ENCODE measurements at regions not wholly inside any gene's neighbourhood (a gene's known extent, or its start where the extent isn't known, plus 50 kb on each side); places are given as distances from the start of the nearest gene placed in this dataset.

DNA sequence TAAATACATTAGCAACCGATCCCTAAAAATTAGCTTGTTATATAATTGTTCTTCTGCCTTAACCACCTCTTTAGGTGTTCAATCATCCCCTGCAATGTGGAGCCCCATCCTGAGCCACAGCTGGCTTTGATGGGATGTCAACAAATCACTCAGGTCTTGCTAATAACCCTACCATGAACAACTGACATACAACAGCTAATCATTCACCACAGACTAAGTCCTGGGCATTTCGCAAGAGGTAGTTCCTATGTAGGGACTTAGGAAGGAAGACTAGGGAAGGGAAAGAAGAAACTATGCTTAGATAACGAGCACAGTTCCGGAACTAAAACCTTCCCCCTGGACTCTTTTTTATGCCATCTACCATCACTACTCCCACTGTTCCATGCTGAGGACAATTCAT is 63.6 kb upstream of the PTCHD1 start:
- Histone ChIP-seq H2AFZ (replicated peaks) (no peak overlapping the region), H3F3A (ENCODE audit: low read depth) (no peaks in the 10 kb centered on the region), H3K27me3 (no peaks in the 10 kb centered on the region), H3K36me3 (no peaks in the 10 kb centered on the region), H3K79me2 (ENCODE audit: low read depth) (no peaks in the 10 kb centered on the region), H3K4me1 (no peaks in the 10 kb centered on the region), H3K9ac (no peak overlapping the region), H4K20me1 (ENCODE audit: low read depth) (no peaks in the 10 kb centered on the region), H3K27ac (no peak overlapping the region), H3K9me3 (ENCODE audit: low read depth) (no peaks in the 10 kb centered on the region), H3K4me3 (no peak overlapping the region), H3K4me2 (no peak overlapping the region)
- Mint-ChIP-seq H3K9me3 (peaks cover 2% of the 10 kb centered on the region), H3K4me1 (no peaks in the 10 kb centered on the region), H3K4me3 (no peak overlapping the region), H3K27me3 (ENCODE audit: insufficient read depth, low read depth) (no peaks in the 10 kb centered on the region), H3K27ac (no peak overlapping the region), H3K36me3 (no peaks in the 10 kb centered on the region)
- DNase-seq (ENCODE audit: low spot score): no peak
- TF ChIP-seq EZH2phosphoT487 (IDR thresholded peaks at IDR 0.05): no peak
- TF ChIP-seq EZH2 (IDR thresholded peaks at IDR 0.05): no peak
- TF ChIP-seq, protein P1, sequence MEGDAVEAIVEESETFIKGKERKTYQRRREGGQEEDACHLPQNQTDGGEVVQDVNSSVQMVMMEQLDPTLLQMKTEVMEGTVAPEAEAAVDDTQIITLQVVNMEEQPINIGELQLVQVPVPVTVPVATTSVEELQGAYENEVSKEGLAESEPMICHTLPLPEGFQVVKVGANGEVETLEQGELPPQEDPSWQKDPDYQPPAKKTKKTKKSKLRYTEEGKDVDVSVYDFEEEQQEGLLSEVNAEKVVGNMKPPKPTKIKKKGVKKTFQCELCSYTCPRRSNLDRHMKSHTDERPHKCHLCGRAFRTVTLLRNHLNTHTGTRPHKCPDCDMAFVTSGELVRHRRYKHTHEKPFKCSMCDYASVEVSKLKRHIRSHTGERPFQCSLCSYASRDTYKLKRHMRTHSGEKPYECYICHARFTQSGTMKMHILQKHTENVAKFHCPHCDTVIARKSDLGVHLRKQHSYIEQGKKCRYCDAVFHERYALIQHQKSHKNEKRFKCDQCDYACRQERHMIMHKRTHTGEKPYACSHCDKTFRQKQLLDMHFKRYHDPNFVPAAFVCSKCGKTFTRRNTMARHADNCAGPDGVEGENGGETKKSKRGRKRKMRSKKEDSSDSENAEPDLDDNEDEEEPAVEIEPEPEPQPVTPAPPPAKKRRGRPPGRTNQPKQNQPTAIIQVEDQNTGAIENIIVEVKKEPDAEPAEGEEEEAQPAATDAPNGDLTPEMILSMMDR (IDR thresholded peaks at IDR 0.05): no peak

- Histone ChIP-seq H3K9me3 (ENCODE audit: low read depth) (no peaks in the 10 kb centered on the region), H4K20me1 (ENCODE audit: low read depth) (no peaks in the 10 kb centered on the region), H3K27ac (no peak overlapping the region), H3K4me3 (no peak overlapping the region), H3K4me1 (no peaks in the 10 kb centered on the region), H3K36me3 (no peaks in the 10 kb centered on the region), H3K27me3 (no peaks in the 10 kb centered on the region), H3K79me2 (ENCODE audit: low read depth) (no peaks in the 10 kb centered on the region), H2AFZ (replicated peaks) (no peak overlapping the region), H3K9ac (no peak overlapping the region), H3K4me2 (no peak overlapping the region), H3F3A (ENCODE audit: low read depth) (no peaks in the 10 kb centered on the region)
- Mint-ChIP-seq H3K27ac (no peak overlapping the region), H3K4me3 (no peak overlapping the region), H3K4me1 (no peaks in the 10 kb centered on the region), H3K27me3 (ENCODE audit: insufficient read depth, low read depth) (no peaks in the 10 kb centered on the region), H3K36me3 (no peaks in the 10 kb centered on the region), H3K9me3 (no peaks in the 10 kb centered on the region)
- TF ChIP-seq EZH2phosphoT487 (IDR thresholded peaks at IDR 0.05) (no peak), EZH2 (IDR thresholded peaks at IDR 0.05) (no peak)
- TF ChIP-seq, protein P1 (IDR thresholded peaks at IDR 0.05): no peak
- DNase-seq (ENCODE audit: low spot score): no peak
These were observed 58.2 kb upstream of the PTCHD1 start for GRCh38 chrX:23276475-23276874.

Measured in neural progenitor cell (in vitro differentiated cells).